ENCODE measurements at regions not wholly inside any gene's neighbourhood (a gene's known extent, or its start where the extent isn't known, plus 50 kb on each side); places are given as distances from the start of the nearest gene placed in this dataset.
"Not testable (repeated sequence)": the region's sequence is repeated elsewhere in the genome, so short reads cannot be mapped to it uniquely, and the experiment has no call there.

GRCh38 chr2:16440898-16441297 is 224.7 kb downstream of the CYRIA start:
- no peak for DNase-seq
- H3K4me3 Mint-ChIP-seq = no peak overlapping the region
- CTCF ChIA-PET = interaction anchor here (0.6 kb wide), 1 partner anchor 25 kb away, joined by 4 read pairs; no protein-coding TSS in a partner anchor
- peaks cover 27% of the 10 kb centered on the region for H3K27me3 Mint-ChIP-seq (ENCODE audit: low read depth)
- H3K36me3 Mint-ChIP-seq (ENCODE audit: low read depth) = peaks cover 1% of the 10 kb centered on the region
- intact Hi-C loops (cut with micrococcal nuclease) = no loop called here
- H3K27ac Mint-ChIP-seq = no peak overlapping the region
- no peaks in the 10 kb centered on the region for H3K4me1 Mint-ChIP-seq (ENCODE audit: low read depth)
- no peaks in the 10 kb centered on the region for H3K9me3 Mint-ChIP-seq

- Mint-ChIP-seq H3K27ac (no peak overlapping the region), H3K4me1 (ENCODE audit: low read depth) (no peaks in the 10 kb centered on the region), H3K9me3 (no peaks in the 10 kb centered on the region), H3K4me3 (no peak overlapping the region), H3K27me3 (ENCODE audit: low read depth) (peaks cover 29% of the 10 kb centered on the region), H3K36me3 (ENCODE audit: low read depth) (peaks cover 1% of the 10 kb centered on the region)
- CTCF ChIA-PET = no interaction called here
- no peak for DNase-seq
- intact Hi-C loops (cut with micrococcal nuclease) = no loop called here
Measured at GRCh38 chr2:16438613-16439321, 226.9 kb downstream of the CYRIA start.

DNA sequence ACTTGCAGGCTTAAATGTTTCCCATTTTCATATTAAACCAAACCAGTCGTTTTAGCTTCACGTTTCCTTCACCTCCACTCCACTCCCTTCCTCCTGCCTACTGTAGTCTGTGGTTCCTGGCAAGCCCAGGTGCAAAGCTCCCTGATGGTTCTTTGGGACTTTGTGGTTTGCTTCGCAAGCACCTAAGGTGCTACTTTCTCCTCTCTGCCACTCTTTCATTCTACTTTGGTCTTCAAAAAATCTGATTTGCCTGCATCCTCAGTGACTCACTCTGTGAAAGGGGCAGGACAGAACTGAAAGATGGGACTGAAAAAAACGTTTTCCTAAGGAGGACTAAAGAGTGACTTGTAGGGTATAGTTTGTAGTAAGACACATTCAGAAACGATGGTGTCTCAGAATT is 228.4 kb downstream of the CYRIA start:
- peaks cover 1% of the 10 kb centered on the region for H3K36me3 Mint-ChIP-seq (ENCODE audit: low read depth)
- H3K9me3 Mint-ChIP-seq = no peaks in the 10 kb centered on the region
- no peaks in the 10 kb centered on the region for H3K4me1 Mint-ChIP-seq (ENCODE audit: low read depth)
- DNase-seq = no peak
- H3K27ac Mint-ChIP-seq = no peak overlapping the region
- H3K4me3 Mint-ChIP-seq = no peak overlapping the region
- peaks cover 31% of the 10 kb centered on the region for H3K27me3 Mint-ChIP-seq (ENCODE audit: low read depth)
- CTCF ChIA-PET = no interaction called here
- intact Hi-C loops (cut with micrococcal nuclease) = no loop called here

- Mint-ChIP-seq H3K4me3 (no peak overlapping the region), H3K27ac (no peak overlapping the region), H3K9me3 (no peaks in the 10 kb centered on the region), H3K36me3 (ENCODE audit: low read depth) (no peaks in the 10 kb centered on the region), H3K27me3 (ENCODE audit: low read depth) (peaks cover 29% of the 10 kb centered on the region), H3K4me1 (ENCODE audit: low read depth) (no peaks in the 10 kb centered on the region)
- intact Hi-C loops (cut with micrococcal nuclease) = no loop called here
- no peak for DNase-seq
- CTCF ChIA-PET = no interaction called here
Measured at GRCh38 chr2:16434393-16434792, 231.2 kb downstream of the CYRIA start.

DNA sequence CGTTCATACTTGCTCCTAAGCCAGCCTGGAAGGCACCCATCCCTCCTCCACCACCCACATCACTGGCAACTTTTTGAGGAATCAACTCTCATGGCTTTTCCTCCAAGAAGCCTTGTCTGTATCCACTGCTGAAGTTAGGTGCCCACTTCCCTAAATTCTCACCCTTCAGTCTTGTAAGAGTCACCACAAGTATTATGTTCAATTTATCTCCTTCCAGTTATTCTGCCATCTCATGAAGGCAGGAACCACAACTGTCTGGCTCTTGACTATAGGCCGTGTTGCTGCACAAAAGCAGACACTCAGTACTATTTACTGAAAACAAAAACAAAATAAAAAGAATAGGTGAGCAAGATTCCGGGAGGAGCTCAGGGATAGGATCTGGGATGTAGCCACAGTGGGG is 234.8 kb downstream of the CYRIA start:
- H3K9me3 Mint-ChIP-seq = no peaks in the 10 kb centered on the region
- H3K27ac Mint-ChIP-seq = no peak overlapping the region
- CTCF ChIA-PET = no interaction called here
- peaks cover 14% of the 10 kb centered on the region for H3K27me3 Mint-ChIP-seq (ENCODE audit: low read depth)
- intact Hi-C loops (cut with micrococcal nuclease) = no loop called here
- H3K36me3 Mint-ChIP-seq (ENCODE audit: low read depth) = no peaks in the 10 kb centered on the region
- DNase-seq = no peak
- H3K4me3 Mint-ChIP-seq = no peak overlapping the region
- H3K4me1 Mint-ChIP-seq (ENCODE audit: low read depth) = no peaks in the 10 kb centered on the region

DNA sequence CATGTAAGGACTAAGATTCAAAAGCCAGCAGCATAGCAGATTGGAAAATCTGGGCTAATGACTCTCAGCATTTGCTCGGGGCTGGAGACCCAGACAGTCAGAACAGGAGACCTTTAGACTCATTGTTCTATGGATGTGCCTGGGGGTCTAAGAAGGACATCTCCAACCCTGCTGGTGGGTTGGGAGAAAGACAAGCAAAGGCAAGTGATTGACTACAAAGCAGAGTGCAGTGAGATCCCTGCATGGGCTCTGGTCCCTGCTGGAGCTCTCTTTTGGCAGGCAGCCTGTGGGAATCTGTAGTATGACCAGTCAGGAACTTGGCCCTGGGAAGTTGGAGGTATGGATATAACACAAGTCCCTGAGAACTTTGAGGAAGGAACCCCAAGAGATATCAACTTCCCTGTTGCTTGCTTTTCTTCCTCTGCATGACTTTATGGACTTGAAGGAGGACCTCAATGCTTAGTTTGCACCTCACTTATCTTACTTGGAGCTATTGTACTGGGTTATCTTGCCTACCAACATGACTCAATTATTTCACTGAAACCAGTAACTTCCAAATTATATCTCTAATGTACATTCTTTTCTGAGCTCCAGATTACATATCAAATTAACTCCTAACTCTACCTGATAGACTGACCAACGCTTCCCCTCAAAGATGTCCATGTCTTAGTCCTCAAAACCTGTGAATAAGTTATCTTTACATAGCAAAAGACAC is 236.0 kb downstream of the CYRIA start:
- no peak for DNase-seq
- Mint-ChIP-seq H3K9me3 (no peaks in the 10 kb centered on the region), H3K36me3 (ENCODE audit: low read depth) (no peaks in the 10 kb centered on the region), H3K27me3 (ENCODE audit: low read depth) (peaks cover 13% of the 10 kb centered on the region), H3K4me1 (ENCODE audit: low read depth) (no peaks in the 10 kb centered on the region), H3K4me3 (no peak overlapping the region), H3K27ac (no peak overlapping the region)
- CTCF ChIA-PET = no interaction called here
- intact Hi-C loops (cut with micrococcal nuclease) = no loop called here

- peaks cover 13% of the 10 kb centered on the region for H3K27me3 Mint-ChIP-seq (ENCODE audit: low read depth)
- H3K36me3 Mint-ChIP-seq (ENCODE audit: low read depth) = no peaks in the 10 kb centered on the region
- no peak overlapping the region for H3K4me3 Mint-ChIP-seq
- H3K9me3 Mint-ChIP-seq = no peaks in the 10 kb centered on the region
- no peak for DNase-seq
- intact Hi-C loops (cut with micrococcal nuclease) = no loop called here
- CTCF ChIA-PET = no interaction called here
- no peaks in the 10 kb centered on the region for H3K4me1 Mint-ChIP-seq (ENCODE audit: low read depth)
- no peak overlapping the region for H3K27ac Mint-ChIP-seq
Measured at GRCh38 chr2:16429002-16429401, 236.6 kb downstream of the CYRIA start.

- H3K4me1 Mint-ChIP-seq (ENCODE audit: low read depth) = no peaks in the 10 kb centered on the region
- H3K4me3 Mint-ChIP-seq = no peak overlapping the region
- H3K27me3 Mint-ChIP-seq (ENCODE audit: low read depth) = peaks cover 6% of the 10 kb centered on the region
- intact Hi-C loops (cut with micrococcal nuclease) = no loop called here
- no peak overlapping the region for H3K27ac Mint-ChIP-seq
- H3K9me3 Mint-ChIP-seq = no peaks in the 10 kb centered on the region
- CTCF ChIA-PET = no interaction called here
- H3K36me3 Mint-ChIP-seq (ENCODE audit: low read depth) = no peaks in the 10 kb centered on the region
- no peak for DNase-seq
Measured at GRCh38 chr2:16425462-16426336, 239.9 kb downstream of the CYRIA start.

DNA sequence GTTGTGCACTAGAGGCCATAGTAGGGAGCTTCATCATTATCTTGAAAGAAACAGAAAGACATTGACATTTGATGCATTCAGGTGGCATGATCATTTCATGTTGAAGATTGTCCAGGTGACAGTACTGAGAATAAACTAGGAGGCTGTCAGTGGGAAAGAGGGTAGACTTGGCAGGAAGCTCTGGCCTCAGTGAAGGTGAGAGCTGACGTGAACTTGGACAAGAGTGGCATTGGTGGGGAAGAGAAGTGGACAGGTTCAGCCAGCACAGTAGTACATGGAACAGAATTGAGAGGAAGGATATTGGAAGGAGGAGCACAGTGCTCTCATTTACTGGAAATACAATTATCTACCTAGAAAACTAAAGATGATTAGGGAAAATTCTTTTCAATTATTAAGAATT is 245.2 kb downstream of the CYRIA start:
- H3K9me3 Mint-ChIP-seq = no peaks in the 10 kb centered on the region
- H3K4me3 Mint-ChIP-seq = no peak overlapping the region
- CTCF ChIA-PET = interaction anchor here (0.6 kb wide), 1 partner anchor 69 kb away, joined by 3 read pairs; no protein-coding TSS in a partner anchor
- no peak for DNase-seq
- H3K36me3 Mint-ChIP-seq (ENCODE audit: low read depth) = no peaks in the 10 kb centered on the region
- H3K4me1 Mint-ChIP-seq (ENCODE audit: low read depth) = no peaks in the 10 kb centered on the region
- no peak overlapping the region for H3K27ac Mint-ChIP-seq
- intact Hi-C loops (cut with micrococcal nuclease) = no loop called here
- peaks cover 5% of the 10 kb centered on the region for H3K27me3 Mint-ChIP-seq (ENCODE audit: low read depth)

GRCh38 chr2:16417726-16418125 is 247.9 kb downstream of the CYRIA start:
- Mint-ChIP-seq H3K9me3 (no peaks in the 10 kb centered on the region), H3K4me3 (no peak overlapping the region), H3K27me3 (ENCODE audit: low read depth) (peaks cover 7% of the 10 kb centered on the region), H3K36me3 (ENCODE audit: low read depth) (no peaks in the 10 kb centered on the region), H3K4me1 (ENCODE audit: low read depth) (no peaks in the 10 kb centered on the region), H3K27ac (no peak overlapping the region)
- intact Hi-C loops (cut with micrococcal nuclease) = no loop called here
- DNase-seq = no peak
- CTCF ChIA-PET = no interaction called here

- intact Hi-C loops (cut with micrococcal nuclease) = no loop called here
- Mint-ChIP-seq H3K4me3 (no peak overlapping the region), H3K27ac (no peak overlapping the region), H3K27me3 (ENCODE audit: low read depth) (peaks cover 7% of the 10 kb centered on the region), H3K9me3 (no peaks in the 10 kb centered on the region), H3K36me3 (ENCODE audit: low read depth) (no peaks in the 10 kb centered on the region), H3K4me1 (ENCODE audit: low read depth) (no peaks in the 10 kb centered on the region)
- DNase-seq = no peak
- CTCF ChIA-PET = interaction anchor here (0.6 kb wide), 1 partner anchor 635 kb away, joined by 4 read pairs; no protein-coding TSS in a partner anchor
Measured at GRCh38 chr2:16416651-16417050, 249.0 kb downstream of the CYRIA start.

- H3K9me3 Mint-ChIP-seq; H3K4me1 Mint-ChIP-seq (ENCODE audit: low read depth); DNase-seq; CTCF ChIA-PET; H3K27ac Mint-ChIP-seq; intact Hi-C loops (cut with micrococcal nuclease); H3K4me3 Mint-ChIP-seq; H3K36me3 Mint-ChIP-seq (ENCODE audit: low read depth); H3K27me3 Mint-ChIP-seq (ENCODE audit: low read depth): not testable (repeated sequence)
Measured at GRCh38 chr2:16415861-16416260, 249.8 kb downstream of the CYRIA start.

All from activated naive CD4-positive, alpha-beta T cell treated with anti-CD3 and anti-CD28 coated beads for 36 hours (primary cell).